IMR-90 (cell line): ENCODE measurements at regions not wholly inside any gene's neighbourhood (a gene's known extent, or its start where the extent isn't known, plus 50 kb on each side); places are given as distances from the start of the nearest gene placed in this dataset.

Experiments
- ATAC-seq: fragments of 200-7000 bp; cut with Tn5 transposase; 2 replicates; pipeline ENCODE4 v1.9.1; 2020; ENCODE audit warnings: low read depth, mild to moderate bottlenecking, moderate library complexity
- BruUV-seq: library from RNA; stranded (reverse); fragments of 400-500 nt; replicated peaks from 2 replicates; lab custom pipeline; 2021; lab: Mats Ljungman, UMichigan
- CTCF ChIA-PET: fragments of 300-600 bp; formaldehyde crosslinking; extraction: SDS; loops from one replicate; lab custom pipeline; 2021; ENCODE audit warnings: antibody characterized with exemption; lab: Yijun Ruan, JAX
- POLR2A ChIA-PET: fragments of 300-600 bp; sonication (Branson Sonifier 250); formaldehyde crosslinking; loops from one replicate; lab custom pipeline; 2022; ENCODE audit warnings: antibody characterized with exemption; ENCODE audit not compliant: unreplicated experiment; lab: Charles Lee
- DNase-seq: peaks from one replicate; pipeline ENCODE4 v3.0.0; 2013
- H2AFZ ChIP-seq: replicated peaks from 2 replicates; pipeline ENCODE3; 2013; ENCODE audit warnings: low read length, mild to moderate bottlenecking; ENCODE audit not compliant: poor library complexity
- H2AK5ac ChIP-seq: 2 replicates; pipeline ENCODE4 v1.6.1; 2013; ENCODE audit warnings: low read depth, low read length, inconsistent platforms
- H2AK9ac ChIP-seq: replicated peaks from 2 replicates; pipeline ENCODE3; 2013; ENCODE audit warnings: mild to moderate bottlenecking, low read depth, low read length, moderate library complexity; ENCODE audit not compliant: poor library complexity
- H2BK120ac ChIP-seq: 2 replicates; pipeline ENCODE4 v1.6.1; 2013; ENCODE audit warnings: low read depth, low read length, inconsistent platforms
- H2BK15ac ChIP-seq: 3 replicates; pipeline ENCODE4 v1.6.1; 2013; ENCODE audit warnings: low read depth, low read length, inconsistent platforms
- H2BK20ac ChIP-seq: 2 replicates; pipeline ENCODE4 v1.6.1; 2013; ENCODE audit warnings: low read depth, mild to moderate bottlenecking, inconsistent platforms, low read length, moderate library complexity
- H2BK5ac ChIP-seq: 2 replicates; pipeline ENCODE4 v1.6.1; 2013; ENCODE audit warnings: mild to moderate bottlenecking, low read depth, low read length, inconsistent platforms; ENCODE audit not compliant: poor library complexity, severe bottlenecking
- H3K14ac ChIP-seq: replicated peaks from 2 replicates; pipeline ENCODE4 v1.6.1; 2013; ENCODE audit warnings: low read depth, low read length, inconsistent platforms
- H3K18ac ChIP-seq: 2 replicates; pipeline ENCODE4 v1.6.1; 2013; ENCODE audit warnings: low read depth, low read length, control low read depth
- H3K23ac ChIP-seq: 2 replicates; pipeline ENCODE4 v1.6.1; 2013; ENCODE audit warnings: low read depth, low read length, inconsistent platforms
- H3K27ac ChIP-seq: 2 replicates; pipeline ENCODE4 v1.5.1; 2013; ENCODE audit warnings: mild to moderate bottlenecking, control low read depth, low read length; ENCODE audit not compliant: insufficient read depth
- H3K27me3 ChIP-seq: 2 replicates; pipeline ENCODE4 v1.6.1; 2013; ENCODE audit warnings: low read length; ENCODE audit not compliant: control insufficient read depth, insufficient read depth
- H3K36me3 ChIP-seq: 2 replicates; pipeline ENCODE4 v1.6.1; 2013; ENCODE audit warnings: low read length, mixed read lengths; ENCODE audit not compliant: control insufficient read depth, insufficient read depth
- H3K4ac ChIP-seq: 2 replicates; pipeline ENCODE4 v1.6.1; 2013; ENCODE audit warnings: low read depth, low read length, inconsistent platforms
- H3K4me1 ChIP-seq: 2 replicates; pipeline ENCODE4 v1.6.1; 2013; ENCODE audit warnings: low read length, mixed read lengths; ENCODE audit not compliant: control insufficient read depth, insufficient read depth
- H3K4me2 ChIP-seq: 2 replicates; pipeline ENCODE4 v1.6.1; 2013; ENCODE audit warnings: low read depth, mild to moderate bottlenecking, control low read depth, low read length, moderate library complexity
- H3K4me3 ChIP-seq: 2 replicates; pipeline ENCODE4 v1.5.1; 2013; ENCODE audit warnings: low read depth, mild to moderate bottlenecking, control low read depth, low read length, moderate library complexity; ENCODE audit not compliant: insufficient read depth
- H3K56ac ChIP-seq: 2 replicates; pipeline ENCODE4 v1.6.1; 2013; ENCODE audit warnings: low read length, inconsistent platforms; ENCODE audit not compliant: insufficient read depth; ENCODE audit errors: extremely low read depth
- H3K79me1 ChIP-seq, 2 experiments: 2 replicates each; pipeline ENCODE4 v1.6.1; 2013; ENCODE audit warnings: low read length in 2 of 2, inconsistent platforms in 1 of 2, low read depth in 1 of 2
- H3K9ac ChIP-seq: 2 replicates; pipeline ENCODE4 v1.6.1; 2013; ENCODE audit warnings: low read depth, low read length, control low read depth
- H3K9me1 ChIP-seq: 2 replicates; pipeline ENCODE4 v1.6.1; 2013; ENCODE audit warnings: low read length, inconsistent platforms; ENCODE audit not compliant: insufficient read depth
- H3K9me3 ChIP-seq: 2 replicates; pipeline ENCODE4 v1.6.1; 2013; ENCODE audit warnings: low read length; ENCODE audit not compliant: control insufficient read depth, insufficient read depth
- H4K20me1 ChIP-seq: 2 replicates; pipeline ENCODE4 v1.6.1; 2013; ENCODE audit warnings: low read length, inconsistent platforms; ENCODE audit not compliant: insufficient read depth
- H4K5ac ChIP-seq: 2 replicates; pipeline ENCODE4 v1.6.1; 2013; ENCODE audit warnings: mild to moderate bottlenecking, low read depth, low read length, control low read depth
- H4K8ac ChIP-seq, 2 experiments: 2 replicates each; pipeline ENCODE4 v1.6.1; 2013; ENCODE audit warnings: low read depth in 2 of 2, low read length in 2 of 2, control low read depth in 1 of 2, inconsistent platforms in 1 of 2
- H4K91ac ChIP-seq: 2 replicates; pipeline ENCODE4 v1.6.1; 2013; ENCODE audit warnings: low read depth, low read length, inconsistent platforms; ENCODE audit not compliant: insufficient read depth
- BHLHE40 ChIP-seq: fragments of 150-350 bp; IDR thresholded peaks from 2 replicates; pipeline ENCODE4 v1.6.1; 2016; ENCODE audit warnings: mild to moderate bottlenecking, low read depth, low read length
- RAD21 ChIP-seq: IDR thresholded peaks from 2 replicates; pipeline ENCODE4 v1.6.1; 2012; ENCODE audit warnings: low read length, improper control_type of control experiment
- RCOR1 ChIP-seq: IDR thresholded peaks from 2 replicates; pipeline ENCODE4 v1.6.1; 2012; ENCODE audit warnings: mild to moderate bottlenecking, low read length, improper control_type of control experiment; ENCODE audit not compliant: insufficient replicate concordance
- RFX5 ChIP-seq: IDR thresholded peaks from 2 replicates; pipeline ENCODE4 v1.8.0; 2012; ENCODE audit warnings: low read depth, mild to moderate bottlenecking, low read length, moderate library complexity
- SMC3 ChIP-seq: fragments of 150-350 bp; IDR thresholded peaks from 2 replicates; pipeline ENCODE4 v1.6.1; 2016; ENCODE audit warnings: low read depth, mild to moderate bottlenecking, antibody characterized with exemption, low read length, moderate library complexity
- WGBS, 2 experiments: methylation state at CpG; one replicate each; pipeline versions ENCODE4 v1.1.5 to v1.1.7; 2013; ENCODE audit warnings: missing lambda C conversion rate in 2 of 2; ENCODE audit not compliant: insufficient read length in 1 of 2; ENCODE audit errors: extremely low coverage in 2 of 2; 5-methylcytosine and 5-hydroxymethylcytosine counted together
- dilution Hi-C: fragments of 300-500 bp; cut with HindIII; formaldehyde crosslinking; loops from one replicate; pipeline ENCODE4 v1.14.3; 2018; ENCODE audit warnings: low sequenced_read_pairs; ENCODE audit not compliant: unreplicated experiment
- in situ Hi-C: fragments of 300-500 bp; cut with MboI; formaldehyde crosslinking; loops from 3 replicates; pipeline ENCODE4 v1.14.3; 2019; ENCODE audit warnings: low sequenced_read_pairs, inconsistent platforms, mixed read lengths
- intact Hi-C: fragments of 100-400 bp; cut with micrococcal nuclease; formaldehyde crosslinking; loops from 2 replicates; pipeline ENCODE4 v1.10.0; 2022

- WGBS, 2 experiments, result no CpG with 5 or more reads among the region's 2 CpGs
- CTCF ChIA-PET, result interaction anchor here (0.6 kb wide), 1 partner anchor 211 kb away, joined by 4 read pairs; no protein-coding TSS in a partner anchor
Observed at GRCh38 chr5:29169886-29170285, 2023.6 kb upstream of the CDH6 start.

More at GRCh38 chr5:29169886-29170285, 2023.6 kb upstream of the CDH6 start:
- Histone ChIP-seq H3K4me1 (no peaks in the 10 kb centered on the region), H3K9me1 (no peaks in the 10 kb centered on the region), H2AFZ (no peak overlapping the region), H2AK9ac (no peak overlapping the region), H3K14ac (no peak overlapping the region), H3K23ac (no peak overlapping the region), H3K9me3 (peaks cover 10% of the 10 kb centered on the region), H2BK15ac (no peak overlapping the region), H3K9ac (no peak overlapping the region), H4K8ac (no peak overlapping the region), H2BK120ac (no peak overlapping the region), H3K4me2 (no peak overlapping the region), H2AK5ac (no peak overlapping the region), H3K27me3 (no peaks in the 10 kb centered on the region), H4K20me1 (no peaks in the 10 kb centered on the region), H3K56ac (no peak overlapping the region), H3K79me1 (no peaks in the 10 kb centered on the region), H3K4ac (no peak overlapping the region), H4K91ac (no peak overlapping the region), H2BK5ac (no peak overlapping the region), H3K18ac (no peak overlapping the region), H3K4me3 (no peak overlapping the region), H3K27ac (no peak overlapping the region), H3K36me3 (no peaks in the 10 kb centered on the region), H4K5ac (no peak overlapping the region), H2BK20ac (no peak overlapping the region)
- TF ChIP-seq RAD21 (no peak), BHLHE40 (no peak), SMC3 (no peak), RCOR1 (no peak), RFX5 (no peak)
- ATAC-seq, result no peak
- intact Hi-C loops (no loop called here), in situ Hi-C loops (no loop called here), dilution Hi-C loops (no loop called here)
- POLR2A ChIA-PET, result no interaction called here
- no peak for DNase-seq
- no TSS peak for BruUV-seq
